ENCODE measurements at regions not wholly inside any gene's neighbourhood (a gene's known extent, or its start where the extent isn't known, plus 50 kb on each side); places are given as distances from the start of the nearest gene placed in this dataset.

DNA sequence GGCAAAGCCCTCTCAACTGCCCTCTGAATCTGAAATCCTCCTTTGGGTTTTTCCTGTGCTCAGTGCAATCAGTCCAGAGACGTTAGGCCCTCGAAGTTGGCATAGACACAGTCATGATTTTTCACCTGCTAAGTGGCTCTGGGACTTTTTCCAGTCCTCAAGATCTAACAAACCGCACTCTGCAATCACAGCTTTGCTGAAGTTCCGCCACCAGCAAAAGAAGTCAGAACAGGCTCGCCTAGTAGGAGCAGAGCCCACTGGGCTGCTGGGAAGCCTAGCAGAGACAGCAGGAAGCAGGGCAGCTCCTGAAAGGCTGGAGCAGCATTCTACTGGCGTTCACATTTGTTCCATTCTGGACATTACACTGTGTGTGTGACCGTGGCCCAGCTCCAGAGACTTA is 222.8 kb upstream of the KIF2A start:
- no peak for TF ChIP-seq GATA3 (IDR thresholded peaks at IDR 0.05; ENCODE audit: low read depth, low read length)
- no peak for TF ChIP-seq GATA2 (IDR thresholded peaks at IDR 0.05; ENCODE audit: low read depth, low read length)
